NB4 (cell line): ENCODE measurements at regions not wholly inside any gene's neighbourhood (a gene's known extent, or its start where the extent isn't known, plus 50 kb on each side); places are given as distances from the start of the nearest gene placed in this dataset.

ENCODE experiments used
- CTCF ChIP-seq: IDR thresholded peaks from one replicate; pipeline ENCODE4 v1.5.1; 2012; ENCODE audit warnings: low read depth, low read length
- MAX ChIP-seq: IDR thresholded peaks from 2 replicates; pipeline ENCODE4 v1.6.1; 2011; ENCODE audit warnings: low read depth, low read length
- MYC ChIP-seq: IDR thresholded peaks from 2 replicates; pipeline ENCODE4 v1.6.1; 2011; ENCODE audit warnings: low read depth, low read length
- POLR2A ChIP-seq: IDR thresholded peaks from 2 replicates; pipeline ENCODE4 v1.6.1; 2011; ENCODE audit warnings: mild to moderate bottlenecking; ENCODE audit not compliant: insufficient read length; ENCODE audit errors: extremely low read depth

- TF ChIP-seq CTCF: no peak
- TF ChIP-seq MAX: no peak
- no peak for TF ChIP-seq POLR2A
- TF ChIP-seq MYC: no peak
These were observed 186.8 kb upstream of the CLINT1 start for GRCh38 chr5:158045696-158046095.
